ENCODE measurements at regions not wholly inside any gene's neighbourhood (a gene's known extent, or its start where the extent isn't known, plus 50 kb on each side); places are given as distances from the start of the nearest gene placed in this dataset.
A peak's percentile ranks its signal among the peaks of the same experiment; 100 is the strongest.
"Not testable (repeated sequence)": the region's sequence is repeated elsewhere in the genome, so short reads cannot be mapped to it uniquely, and the experiment has no call there.

GRCh38 chr2:187610450-187610849 is 56.2 kb upstream of the TFPI start:
- not testable (repeated sequence) for DNase-seq

GRCh38 chr2:187612857-187613256 is 58.6 kb upstream of the TFPI start:
- peak; percentile 24 for DNase-seq

GRCh38 chr2:187614756-187615155 is 60.5 kb upstream of the TFPI start:
- peak; percentile 64 for DNase-seq

- peak; percentile 15 for DNase-seq
Measured at GRCh38 chr2:187615364-187615763, 61.1 kb upstream of the TFPI start.

GRCh38 chr2:187615902-187616301 is 61.7 kb upstream of the TFPI start:
- no peak for DNase-seq

- DNase-seq, result no peak
Measured at GRCh38 chr2:187617120-187617519, 62.9 kb upstream of the TFPI start.

GRCh38 chr2:187617905-187618304 is 63.7 kb upstream of the TFPI start:
- no peak for DNase-seq

GRCh38 chr2:187618813-187619212 is 64.6 kb upstream of the TFPI start:
- DNase-seq, result peak; percentile 37

GRCh38 chr2:187627153-187627552 is 72.9 kb upstream of the TFPI start:
- no peak for DNase-seq

- not testable (repeated sequence) for DNase-seq
Measured at GRCh38 chr2:187636731-187637391, 82.6 kb upstream of the TFPI start.

- not testable (repeated sequence) for DNase-seq
Measured at GRCh38 chr2:187637392-187637740, 83.1 kb upstream of the TFPI start.

- DNase-seq, result not testable (repeated sequence)
Measured at GRCh38 chr2:187637771-187638170, 83.5 kb upstream of the TFPI start.

- DNase-seq, result no peak
Measured at GRCh38 chr2:187638840-187639239, 84.6 kb upstream of the TFPI start.

GRCh38 chr2:187640926-187641510 is 86.8 kb upstream of the TFPI start:
- no peak for DNase-seq

GRCh38 chr2:187642498-187642897 is 88.3 kb upstream of the TFPI start:
- no peak for DNase-seq

- peak; percentile 31 for DNase-seq
Measured at GRCh38 chr2:187644486-187644885, 90.3 kb upstream of the TFPI start.

GRCh38 chr2:187644981-187645380 is 90.7 kb upstream of the TFPI start:
- DNase-seq, result peak; percentile 25

- no peak for DNase-seq
Measured at GRCh38 chr2:187646556-187646955, 92.3 kb upstream of the TFPI start.

GRCh38 chr2:187654535-187654934 is 100.3 kb upstream of the TFPI start:
- no peak for DNase-seq

GRCh38 chr2:187655001-187655400 is 100.8 kb upstream of the TFPI start:
- DNase-seq, result no peak

GRCh38 chr2:187656123-187656522 is 101.9 kb upstream of the TFPI start:
- no peak for DNase-seq

- DNase-seq, result peak; percentile 20
Measured at GRCh38 chr2:187658952-187659525, 104.8 kb upstream of the TFPI start.

GRCh38 chr2:187676050-187676449 is 121.8 kb upstream of the TFPI start:
- DNase-seq, result not testable (repeated sequence)

GRCh38 chr2:187679454-187679853 is 125.2 kb upstream of the TFPI start:
- DNase-seq, result no peak

All from fibroblast of skin of abdomen (primary cell).